Hindlimb muscle (tissue), 1 donor: ENCODE measurements at regions not wholly inside any gene's neighbourhood (a gene's known extent, or its start where the extent isn't known, plus 50 kb on each side); places are given as distances from the start of the nearest gene placed in this dataset.

ENCODE experiments used
- DNase-seq: peaks from one replicate; pipeline ENCODE4 v3.0.0-alpha.2; 2013

- no peak for DNase-seq
Measured at GRCh38 chr9:119453980-119454379, 84.7 kb upstream of the BRINP1 start.

GRCh38 chr9:119453490-119453911, 84.3 kb upstream of the BRINP1 start:
- DNase-seq = no peak

GRCh38 chr9:119451426-119451825, 82.2 kb upstream of the BRINP1 start:
- DNase-seq = no peak

- DNase-seq = no peak
Measured at GRCh38 chr9:119443179-119443578, 73.9 kb upstream of the BRINP1 start.

GRCh38 chr9:119441832-119442231, 72.6 kb upstream of the BRINP1 start:
- no peak for DNase-seq

GRCh38 chr9:119441338-119441737, 72.1 kb upstream of the BRINP1 start:
- no peak for DNase-seq

GRCh38 chr9:119436261-119436660, 67.0 kb upstream of the BRINP1 start:
- DNase-seq = no peak

- no peak for DNase-seq
Measured at GRCh38 chr9:119435076-119435475, 65.8 kb upstream of the BRINP1 start.

GRCh38 chr9:119432428-119432827, 63.2 kb upstream of the BRINP1 start:
- no peak for DNase-seq

- no peak for DNase-seq
Measured at GRCh38 chr9:119429302-119429701, 60.1 kb upstream of the BRINP1 start.

- no peak for DNase-seq
Measured at GRCh38 chr9:119420231-119420630, 51.0 kb upstream of the BRINP1 start.
